Activated CD4-positive, alpha-beta T cell treated with anti-CD3 and anti-CD28 coated beads, Interleukin-2, Interleukin-4, amounts not matched to agents 100 ng/mL and 50 ng/mL, durations not matched to agents 16 hours and 8 hours (primary cell): ENCODE measurements at regions not wholly inside any gene's neighbourhood (a gene's known extent, or its start where the extent isn't known, plus 50 kb on each side); places are given as distances from the start of the nearest gene placed in this dataset.
"Not testable (repeated sequence)": the region's sequence is repeated elsewhere in the genome, so short reads cannot be mapped to it uniquely, and the experiment has no call there.

Experiments
- DNase-seq: peaks from one replicate; pipeline ENCODE4 v3.0.0-alpha.2; 2020; ENCODE audit warnings: low spot score

- no peak for DNase-seq
Observed at GRCh38 chr4:125750828-125751466, 436.2 kb downstream of the FAT4 start.

GRCh38 chr4:125758438-125758837, 443.7 kb downstream of the FAT4 start:
- no peak for DNase-seq

DNA sequence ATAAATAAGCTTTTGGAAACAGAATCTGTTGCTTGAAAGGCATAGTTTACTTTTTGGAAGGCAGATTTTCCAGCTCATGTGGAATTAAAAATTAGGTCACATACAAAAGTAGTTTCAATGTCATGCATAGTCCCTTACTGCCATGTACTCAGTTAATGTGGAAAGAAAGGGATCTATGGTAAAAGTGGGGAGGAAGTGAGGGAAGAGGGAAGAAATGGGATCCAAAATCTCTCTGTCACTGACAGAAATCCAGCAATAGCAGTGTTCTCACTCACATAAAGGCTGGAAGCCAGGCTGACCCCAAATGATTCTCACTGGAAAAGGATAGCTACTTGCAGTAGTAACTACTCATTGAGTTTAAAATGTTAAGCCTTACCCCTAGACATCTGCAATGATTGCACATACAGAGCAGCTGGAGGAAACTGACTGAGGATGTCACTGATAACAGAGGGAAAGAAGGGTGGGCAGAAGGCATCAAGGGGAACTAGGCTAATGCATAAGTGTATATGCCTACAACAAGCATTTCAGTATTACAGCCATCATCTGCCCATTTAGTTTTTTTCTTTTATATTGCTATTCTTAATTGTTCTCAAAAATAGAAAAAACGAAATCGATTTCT, 445.6 kb downstream of the FAT4 start:
- no peak for DNase-seq

GRCh38 chr4:125760956-125761355, 446.2 kb downstream of the FAT4 start:
- DNase-seq: no peak

- DNase-seq: no peak
Observed at GRCh38 chr4:125762537-125762936, 447.8 kb downstream of the FAT4 start.

DNA sequence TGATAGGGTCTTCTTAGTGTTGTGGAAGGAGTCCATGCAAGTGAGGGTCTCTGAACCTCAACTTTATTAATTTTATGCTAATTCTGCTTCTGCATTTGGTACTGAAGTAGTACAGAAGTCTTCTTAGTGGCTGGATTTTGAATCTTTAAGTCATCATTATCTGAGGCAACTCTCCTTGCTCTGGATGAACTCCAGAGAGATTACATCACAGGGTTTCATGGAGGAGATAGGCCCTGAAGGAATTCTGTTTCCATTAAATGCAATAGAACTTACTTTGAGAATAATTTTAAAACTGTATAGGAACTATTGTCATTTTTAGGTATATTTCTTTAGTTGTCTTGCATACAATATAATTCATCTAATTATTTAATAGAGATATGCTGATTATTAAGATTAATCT, 451.2 kb downstream of the FAT4 start:
- DNase-seq: no peak

DNA sequence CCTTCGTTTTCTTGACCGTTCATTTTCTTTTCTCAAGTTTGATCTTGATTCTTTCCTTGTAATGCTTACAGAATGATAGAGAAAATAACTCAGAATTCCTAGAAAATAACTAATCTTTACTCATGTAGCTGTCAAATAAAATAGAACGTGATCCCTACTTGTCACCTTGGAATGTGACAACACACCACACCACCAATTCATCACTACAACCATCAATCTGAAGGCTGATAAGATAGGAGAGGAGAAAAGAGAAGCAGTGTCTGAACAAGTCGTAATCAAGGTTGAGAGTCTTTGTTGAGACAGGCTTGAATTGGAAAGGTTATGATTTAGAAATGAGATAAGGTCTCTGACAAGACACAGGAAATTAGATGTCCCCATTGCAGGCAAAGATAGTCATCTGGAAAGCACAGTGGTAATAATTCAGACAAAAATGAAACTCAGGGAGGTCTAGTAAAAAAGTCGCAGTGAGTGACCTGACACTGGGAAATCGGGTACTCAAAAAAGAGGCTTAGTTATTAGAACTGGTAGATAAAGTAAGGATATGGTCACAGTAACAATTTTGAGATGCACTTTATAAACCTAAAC, 456.2 kb downstream of the FAT4 start:
- no peak for DNase-seq

GRCh38 chr4:125772680-125773079, 457.9 kb downstream of the FAT4 start:
- no peak for DNase-seq

DNA sequence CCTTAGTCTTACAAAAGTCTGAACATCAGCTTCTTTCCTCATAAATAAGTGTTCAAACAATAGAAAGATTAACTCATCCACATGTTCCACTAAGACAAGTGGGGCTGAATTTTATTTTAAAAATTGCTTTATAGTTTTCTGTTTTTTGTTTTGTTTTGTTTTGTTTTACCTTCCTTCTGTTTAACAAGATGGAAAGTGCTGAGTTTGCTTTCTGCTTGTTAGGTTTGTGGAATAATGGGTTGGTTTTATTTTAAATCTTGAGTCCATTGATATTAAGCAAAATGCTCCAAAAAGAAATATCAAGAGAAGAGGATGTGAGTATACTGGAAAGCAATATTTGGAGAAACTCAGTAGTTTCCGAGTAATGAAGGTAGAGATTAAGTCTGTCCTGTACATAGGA, 458.7 kb downstream of the FAT4 start:
- DNase-seq: no peak

DNA sequence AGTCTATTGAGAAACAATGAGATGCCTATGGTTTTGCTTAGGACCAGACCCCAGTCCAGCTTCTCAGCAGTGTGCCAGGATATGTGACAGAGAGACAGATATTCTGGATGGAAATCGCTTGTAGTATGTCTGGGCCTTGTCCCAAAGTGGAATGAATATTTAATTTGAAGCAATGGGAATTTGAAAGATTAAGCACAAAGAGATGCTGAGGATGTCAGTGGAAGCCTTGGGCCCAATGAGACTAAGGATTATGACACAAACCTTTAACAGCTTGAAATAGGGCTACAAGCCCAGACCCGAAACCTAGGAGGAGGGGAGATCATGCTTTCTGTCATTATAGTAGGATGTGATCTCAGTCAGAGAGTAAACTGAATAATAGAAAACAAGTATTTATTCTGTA, 459.2 kb downstream of the FAT4 start:
- no peak for DNase-seq

GRCh38 chr4:125776146-125776545, 461.4 kb downstream of the FAT4 start:
- DNase-seq: no peak

- DNase-seq: no peak
Observed at GRCh38 chr4:125780164-125780563, 465.4 kb downstream of the FAT4 start.

DNA sequence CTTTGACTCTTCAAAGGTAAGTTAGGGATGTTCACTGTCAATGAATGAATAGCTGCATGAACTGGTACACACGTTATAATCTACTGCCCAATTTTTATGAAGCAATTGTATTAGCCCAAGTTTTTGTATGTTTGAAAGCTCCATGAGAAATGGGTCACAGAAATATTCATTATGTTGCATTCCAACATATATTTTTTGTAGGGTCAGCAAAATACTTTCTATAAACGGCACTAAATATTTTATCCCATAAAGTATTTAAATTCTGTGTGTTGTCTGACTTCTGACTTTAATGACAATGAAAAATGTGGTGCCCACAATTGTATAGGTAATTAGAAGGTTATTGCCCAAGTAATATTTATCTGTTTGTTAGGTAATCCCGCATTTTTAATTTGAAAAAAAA, 466.0 kb downstream of the FAT4 start:
- no peak for DNase-seq

DNA sequence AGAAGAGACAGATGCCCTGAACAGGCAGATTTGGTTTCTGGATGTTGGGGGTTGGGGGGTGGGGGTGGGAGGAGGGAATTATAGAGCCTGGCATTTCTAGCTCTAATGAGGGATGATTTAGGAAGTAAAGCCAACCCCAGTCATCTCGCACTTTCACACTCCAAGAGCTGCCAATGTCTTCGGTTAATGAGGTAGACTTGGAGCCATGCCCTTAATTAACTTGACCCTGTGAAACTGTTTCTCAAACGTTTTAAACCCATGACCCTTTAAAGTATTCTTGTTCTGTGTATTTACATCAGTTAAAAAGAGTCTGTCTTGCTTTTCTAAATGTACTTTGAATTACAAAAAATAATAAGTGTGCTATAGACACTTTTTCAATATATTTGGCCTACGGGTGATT, 466.9 kb downstream of the FAT4 start:
- no peak for DNase-seq

GRCh38 chr4:125784741-125785140, 470.0 kb downstream of the FAT4 start:
- DNase-seq: no peak

GRCh38 chr4:125787707-125788106, 473.0 kb downstream of the FAT4 start:
- DNase-seq: no peak

DNA sequence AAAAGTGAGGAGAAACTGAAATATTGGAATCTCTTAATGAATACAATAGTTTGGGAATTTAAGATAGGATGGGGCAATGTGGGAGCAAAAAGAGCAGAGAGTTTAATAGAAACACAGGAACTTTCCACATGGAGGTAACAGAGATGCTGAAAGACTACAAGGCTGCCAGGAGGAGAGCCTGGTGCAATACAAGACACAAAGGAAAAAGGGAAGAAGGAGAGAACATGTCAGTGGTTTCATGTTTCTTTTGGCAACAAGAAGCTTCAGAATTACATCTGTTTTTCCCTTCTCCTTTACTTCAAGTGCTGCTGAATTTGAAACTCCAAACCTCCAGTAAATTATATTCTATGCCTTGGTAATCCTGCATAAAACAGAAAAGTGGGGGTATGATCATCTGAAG, 474.3 kb downstream of the FAT4 start:
- DNase-seq: no peak

DNA sequence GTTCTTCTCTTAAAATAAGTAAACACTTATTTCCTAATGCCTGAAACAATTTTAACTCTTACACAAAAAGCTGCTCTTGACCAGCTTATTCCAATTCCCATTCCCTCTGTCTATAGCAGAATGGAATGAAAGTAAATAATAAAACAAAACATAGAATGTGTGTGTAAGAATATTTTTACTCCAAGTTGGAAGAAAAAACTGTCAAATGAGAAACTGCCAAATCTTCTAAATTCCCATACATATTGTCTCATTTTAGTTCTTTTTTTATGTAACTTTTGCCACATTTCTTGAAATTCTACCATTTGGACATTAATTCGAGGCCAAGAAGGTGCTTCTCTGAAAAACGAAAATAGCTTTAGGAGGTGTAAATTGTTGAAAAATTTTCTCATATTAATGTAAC, 477.1 kb downstream of the FAT4 start:
- DNase-seq: no peak

DNA sequence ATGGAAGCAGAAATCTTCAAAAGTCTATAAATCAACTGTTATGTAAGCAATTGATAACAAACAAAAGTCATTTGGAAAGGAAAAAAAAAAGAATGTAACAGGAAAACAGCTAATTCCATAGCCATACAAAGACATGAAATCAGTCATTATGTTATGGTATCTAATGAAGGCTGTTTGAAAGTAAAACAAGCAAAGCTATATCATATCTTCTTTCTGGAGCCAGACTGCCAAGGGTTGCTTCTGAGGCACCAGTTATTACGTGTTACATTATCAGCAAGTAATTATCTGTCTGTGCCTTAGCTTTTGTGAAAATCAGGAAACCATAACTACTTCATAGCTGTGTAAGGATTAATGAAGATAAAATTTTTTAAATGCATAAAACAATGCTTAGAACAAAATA, 480.2 kb downstream of the FAT4 start:
- no peak for DNase-seq

DNA sequence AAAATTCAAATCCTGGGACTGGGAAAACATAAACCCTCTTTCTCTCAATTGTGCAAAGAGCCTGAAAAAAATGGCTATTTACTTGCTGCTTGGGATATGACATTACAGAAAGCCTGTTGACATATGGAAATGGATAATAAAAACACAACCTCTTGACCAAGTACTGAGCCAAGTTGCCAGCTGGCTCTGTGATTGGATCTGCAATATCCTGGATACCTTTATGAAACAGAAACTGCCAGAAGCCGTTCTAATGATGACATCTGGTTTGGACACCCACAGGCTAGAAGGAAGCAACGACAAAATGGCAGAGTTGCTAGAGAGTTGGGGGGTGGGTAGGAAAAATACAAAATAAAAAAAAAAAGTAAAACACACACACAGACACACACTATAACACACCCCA, 481.4 kb downstream of the FAT4 start:
- DNase-seq: no peak

GRCh38 chr4:125797621-125798020, 482.9 kb downstream of the FAT4 start:
- not testable (repeated sequence) for DNase-seq

DNA sequence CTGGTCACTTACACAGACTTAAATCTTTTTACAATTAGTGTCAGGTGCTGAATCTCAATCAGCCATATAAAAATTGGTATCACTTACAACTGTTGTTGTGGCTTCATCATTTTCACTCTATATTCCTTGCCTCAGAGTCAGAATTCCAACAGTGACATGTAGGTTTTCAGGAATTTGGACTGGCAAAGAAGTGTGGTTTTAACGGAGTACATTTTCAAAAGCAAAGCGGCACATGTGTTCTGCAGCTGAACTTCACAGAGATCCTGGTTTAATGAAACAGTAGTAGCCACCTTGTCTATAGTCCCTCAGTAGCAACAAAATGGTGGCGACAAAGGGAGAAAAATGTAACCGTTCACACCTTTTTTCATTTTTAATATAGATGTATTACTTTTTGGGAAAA, 486.6 kb downstream of the FAT4 start:
- DNase-seq: no peak

DNA sequence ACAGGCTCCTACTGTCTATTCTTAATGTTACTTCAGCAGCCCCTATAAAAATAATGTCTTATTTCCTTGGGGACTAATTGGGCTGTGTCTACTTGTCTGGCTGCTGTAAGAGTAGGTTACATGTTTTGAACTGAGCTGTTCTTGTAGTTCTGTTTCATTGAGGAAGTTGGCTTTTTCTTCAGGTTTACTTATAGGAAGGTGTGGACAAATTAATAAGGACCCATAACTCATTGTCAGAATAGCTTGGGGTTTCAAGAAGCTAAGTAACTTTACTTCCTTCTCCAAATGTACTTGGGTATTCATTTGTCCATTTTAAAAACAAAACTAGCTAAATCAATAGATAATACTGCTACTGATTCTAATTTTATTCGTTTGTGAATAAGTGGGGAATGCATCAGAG, 487.2 kb downstream of the FAT4 start:
- DNase-seq: no peak

GRCh38 chr4:125808022-125808421, 493.3 kb downstream of the FAT4 start:
- DNase-seq: no peak
